ENCODE measurements at regions not wholly inside any gene's neighbourhood (a gene's known extent, or its start where the extent isn't known, plus 50 kb on each side); places are given as distances from the start of the nearest gene placed in this dataset.

GRCh38 chr1:209042413-209042812 is 541.1 kb upstream of the CAMK1G start:
- TF ChIP-seq EP300 (IDR thresholded peaks at IDR 0.05) (no peak), POLR2A (IDR thresholded peaks at IDR 0.05; ENCODE audit: low read depth) (no peak), CTCF (IDR thresholded peaks at IDR 0.05) (no peak), POLR2AphosphoS5 (IDR thresholded peaks at IDR 0.05) (no peak)
- 91% methylated on average over 4 of the region's 4 CpGs for WGBS
- no peaks in the 10 kb centered on the region for H3K4me1 ChIP-seq
- no peaks in the 10 kb centered on the region for H3K9me3 ChIP-seq
- no peak for DNase-seq (ENCODE audit: extremely low spot score)
- H3K36me3 ChIP-seq: no peaks in the 10 kb centered on the region
- no peak overlapping the region for H3K4me3 ChIP-seq
- H3K27ac ChIP-seq (replicated peaks in 1 of 4): no peak overlapping the region
- intact Hi-C loops (cut with DNase I): no loop called here
- no peaks in the 10 kb centered on the region for H3K27me3 ChIP-seq

- no peak for DNase-seq (ENCODE audit: extremely low spot score)
- Histone ChIP-seq H3K9me3 (no peaks in the 10 kb centered on the region), H3K4me3 (no peak overlapping the region), H3K27ac (replicated peaks in 1 of 4) (no peak overlapping the region), H3K36me3 (no peaks in the 10 kb centered on the region), H3K27me3 (no peaks in the 10 kb centered on the region), H3K4me1 (no peaks in the 10 kb centered on the region)
- intact Hi-C loops (cut with DNase I): no loop called here
- 87% methylated on average over 4 of the region's 4 CpGs for WGBS
- TF ChIP-seq EP300 (IDR thresholded peaks at IDR 0.05) (no peak), POLR2AphosphoS5 (IDR thresholded peaks at IDR 0.05) (no peak)
These were observed 538.0 kb upstream of the CAMK1G start for GRCh38 chr1:209045331-209046057.

- intact Hi-C loops (cut with DNase I): no loop called here
- H3K4me3 ChIP-seq: no peak overlapping the region
- no peaks in the 10 kb centered on the region for H3K4me1 ChIP-seq
- WGBS: 96% methylated on average over 1 of the region's 1 CpG
- no peak for DNase-seq (ENCODE audit: extremely low spot score)
- no peaks in the 10 kb centered on the region for H3K36me3 ChIP-seq
- H3K27ac ChIP-seq (replicated peaks in 1 of 4): no peak overlapping the region
- TF ChIP-seq POLR2A (IDR thresholded peaks at IDR 0.05; ENCODE audit: low read depth): no peak
- TF ChIP-seq EP300 (IDR thresholded peaks at IDR 0.05): no peak
- TF ChIP-seq CTCF (IDR thresholded peaks at IDR 0.05): no peak
- TF ChIP-seq POLR2AphosphoS5 (IDR thresholded peaks at IDR 0.05): no peak
- H3K27me3 ChIP-seq: peaks cover 0 to 2% (median 0%) of the 10 kb centered on the region in 4 donors
- H3K9me3 ChIP-seq: no peaks in the 10 kb centered on the region
These were observed 537.5 kb upstream of the CAMK1G start for GRCh38 chr1:209046058-209046417.

- no peaks in the 10 kb centered on the region for H3K36me3 ChIP-seq
- peaks cover 0 to 4% (median 0%) of the 10 kb centered on the region in 4 donors for H3K27me3 ChIP-seq
- WGBS: 94% methylated on average over 4 of the region's 4 CpGs
- no peak for DNase-seq (ENCODE audit: extremely low spot score)
- H3K4me3 ChIP-seq: no peak overlapping the region
- H3K27ac ChIP-seq (replicated peaks in 1 of 4): no peak overlapping the region
- H3K9me3 ChIP-seq: peaks cover 0 to 6% (median 0%) of the 10 kb centered on the region in 4 donors
- no peaks in the 10 kb centered on the region for H3K4me1 ChIP-seq
- intact Hi-C loops (cut with DNase I): no loop called here
- TF ChIP-seq POLR2AphosphoS5 (IDR thresholded peaks at IDR 0.05) (no peak), CTCF (IDR thresholded peaks at IDR 0.05) (no peak), POLR2A (IDR thresholded peaks at IDR 0.05; ENCODE audit: low read depth) (no peak), EP300 (IDR thresholded peaks at IDR 0.05) (no peak)
These were observed 536.6 kb upstream of the CAMK1G start for GRCh38 chr1:209046935-209047334.

GRCh38 chr1:209048941-209049669 is 534.4 kb upstream of the CAMK1G start:
- H3K27me3 ChIP-seq: peaks cover 0 to 4% (median 0%) of the 10 kb centered on the region in 4 donors
- peak; percentile 88 for DNase-seq (ENCODE audit: extremely low spot score)
- no peaks in the 10 kb centered on the region for H3K36me3 ChIP-seq
- no peak overlapping the region for H3K27ac ChIP-seq (replicated peaks in 1 of 4)
- H3K4me3 ChIP-seq: no peak overlapping the region
- peaks cover 0 to 18% (median 4%) of the 10 kb centered on the region in 4 donors for H3K9me3 ChIP-seq
- intact Hi-C loops (cut with DNase I): no loop called here
- no peaks in the 10 kb centered on the region for H3K4me1 ChIP-seq
- WGBS: 68% methylated on average over 5 of the region's 5 CpGs
- TF ChIP-seq POLR2AphosphoS5 (IDR thresholded peaks at IDR 0.05) (no peak), POLR2A (IDR thresholded peaks at IDR 0.05; ENCODE audit: low read depth) (no peak), EP300 (IDR thresholded peaks at IDR 0.05) (no peak), CTCF (IDR thresholded peaks at IDR 0.05) (no peak)
